Hepatocyte (in vitro differentiated cells): ENCODE measurements at regions not wholly inside any gene's neighbourhood (a gene's known extent, or its start where the extent isn't known, plus 50 kb on each side); places are given as distances from the start of the nearest gene placed in this dataset.

Experiments used
- DNase-seq: peaks from one replicate; pipeline ENCODE4 v3.0.0-alpha.2; 2016; ENCODE audit warnings: low spot score
- H2AFZ ChIP-seq: fragments of 200-600 bp; sonication (generic); 2 replicates; pipeline ENCODE4 v1.6.0; 2016; ENCODE audit warnings: antibody characterized with exemption, mild to moderate bottlenecking
- H3K27ac ChIP-seq: fragments of 200-600 bp; sonication (generic); 2 replicates; pipeline ENCODE4 v1.5.1; 2016; ENCODE audit warnings: mild to moderate bottlenecking
- H3K27me3 ChIP-seq: fragments of 200-600 bp; sonication (generic); 2 replicates; pipeline ENCODE4 v1.6.1; 2016
- H3K36me3 ChIP-seq: fragments of 200-600 bp; sonication (generic); replicated peaks from 2 replicates; pipeline ENCODE4 v1.5.1; 2016; ENCODE audit warnings: low read depth; ENCODE audit not compliant: insufficient read depth
- H3K4me1 ChIP-seq: fragments of 200-600 bp; sonication (generic); 2 replicates; pipeline ENCODE4 v1.5.1; 2016; ENCODE audit warnings: mild to moderate bottlenecking, moderate library complexity; ENCODE audit not compliant: insufficient read depth
- H3K4me2 ChIP-seq: fragments of 200-600 bp; sonication (generic); 2 replicates; pipeline ENCODE4 v1.6.0; 2016
- H3K4me3 ChIP-seq: fragments of 200-600 bp; sonication (generic); 2 replicates; pipeline ENCODE4 v1.5.1; 2016; ENCODE audit warnings: mild to moderate bottlenecking
- H3K79me2 ChIP-seq: fragments of 200-600 bp; sonication (generic); 2 replicates; pipeline ENCODE4 v1.6.0; 2017; ENCODE audit warnings: mild to moderate bottlenecking
- H3K9me2 ChIP-seq: fragments of 200-600 bp; sonication (generic); replicated peaks from 2 replicates; pipeline ENCODE4 v1.6.0; 2017; ENCODE audit warnings: mild to moderate bottlenecking; ENCODE audit not compliant: insufficient read depth
- H3K9me3 ChIP-seq: fragments of 200-600 bp; sonication (generic); 2 replicates; pipeline ENCODE4 v1.5.1; 2016; ENCODE audit warnings: low read depth, mild to moderate bottlenecking
- H4K20me1 ChIP-seq: fragments of 200-600 bp; sonication (generic); 2 replicates; pipeline ENCODE4 v1.6.0; 2016; ENCODE audit warnings: mild to moderate bottlenecking; ENCODE audit not compliant: insufficient read depth, poor library complexity, severe bottlenecking
- EZH2 ChIP-seq: fragments of 200-600 bp; sonication (generic); IDR thresholded peaks from 2 replicates; pipeline ENCODE4 v1.6.1; 2016; ENCODE audit warnings: antibody characterized with exemption, mild to moderate bottlenecking, borderline replicate concordance
- EZH2phosphoT487 ChIP-seq: fragments of 200-600 bp; sonication (generic); IDR thresholded peaks from one replicate; pipeline ENCODE4 v1.6.1; 2018; ENCODE audit warnings: antibody characterized with exemption, mild to moderate bottlenecking, low read depth, moderate library complexity; ENCODE audit not compliant: unreplicated experiment, severe bottlenecking
- WGBS: methylation state at CpG from one replicate; pipeline ENCODE4 v1.1.6; 2016; ENCODE audit warnings: low lambda C conversion rate; ENCODE audit errors: missing lambda C conversion rate; 5-methylcytosine and 5-hydroxymethylcytosine counted together
- TF ChIP-seq, protein P1 (sequence below): fragments of 200-600 bp; sonication (generic); IDR thresholded peaks from 2 replicates; pipeline ENCODE4 v1.5.1; 2016; ENCODE audit warnings: antibody characterized with exemption, mild to moderate bottlenecking; ENCODE audit not compliant: poor library complexity

DNA sequence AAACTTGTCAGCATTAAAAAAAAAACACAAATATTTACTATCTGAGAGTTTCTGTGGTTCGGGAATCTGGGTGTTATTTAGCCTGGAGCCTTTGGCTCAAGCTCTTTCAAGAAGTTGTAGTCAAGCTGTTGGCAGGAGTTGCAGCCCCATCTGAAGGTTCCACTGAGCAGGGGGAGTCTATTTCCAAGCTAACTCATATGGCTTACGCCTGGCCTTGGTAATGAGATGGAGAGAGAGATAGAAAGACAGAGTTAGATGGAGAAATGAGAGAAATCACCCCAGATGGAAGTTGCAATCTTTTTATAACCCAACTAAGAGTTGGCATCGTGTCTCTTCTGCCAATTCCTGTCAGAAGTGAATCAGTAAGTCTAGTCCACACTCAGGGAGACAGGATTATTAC lies 1075.2 kb upstream of the SEMA6A start:
- H3K4me1 ChIP-seq = no peaks in the 10 kb centered on the region
- H3K27me3 ChIP-seq = no peaks in the 10 kb centered on the region
- TF ChIP-seq EZH2phosphoT487 (no peak), EZH2 (no peak)
- TF ChIP-seq, protein P1, sequence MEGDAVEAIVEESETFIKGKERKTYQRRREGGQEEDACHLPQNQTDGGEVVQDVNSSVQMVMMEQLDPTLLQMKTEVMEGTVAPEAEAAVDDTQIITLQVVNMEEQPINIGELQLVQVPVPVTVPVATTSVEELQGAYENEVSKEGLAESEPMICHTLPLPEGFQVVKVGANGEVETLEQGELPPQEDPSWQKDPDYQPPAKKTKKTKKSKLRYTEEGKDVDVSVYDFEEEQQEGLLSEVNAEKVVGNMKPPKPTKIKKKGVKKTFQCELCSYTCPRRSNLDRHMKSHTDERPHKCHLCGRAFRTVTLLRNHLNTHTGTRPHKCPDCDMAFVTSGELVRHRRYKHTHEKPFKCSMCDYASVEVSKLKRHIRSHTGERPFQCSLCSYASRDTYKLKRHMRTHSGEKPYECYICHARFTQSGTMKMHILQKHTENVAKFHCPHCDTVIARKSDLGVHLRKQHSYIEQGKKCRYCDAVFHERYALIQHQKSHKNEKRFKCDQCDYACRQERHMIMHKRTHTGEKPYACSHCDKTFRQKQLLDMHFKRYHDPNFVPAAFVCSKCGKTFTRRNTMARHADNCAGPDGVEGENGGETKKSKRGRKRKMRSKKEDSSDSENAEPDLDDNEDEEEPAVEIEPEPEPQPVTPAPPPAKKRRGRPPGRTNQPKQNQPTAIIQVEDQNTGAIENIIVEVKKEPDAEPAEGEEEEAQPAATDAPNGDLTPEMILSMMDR = no peak
- no peak overlapping the region for H3K4me3 ChIP-seq
- H2AFZ ChIP-seq = no peak overlapping the region
- no peaks in the 10 kb centered on the region for H3K36me3 ChIP-seq
- 76% methylated on average over 3 of the region's 3 CpGs for WGBS
- H3K27ac ChIP-seq = no peak overlapping the region
- no peak overlapping the region for H3K4me2 ChIP-seq
- DNase-seq = no peak
- H3K9me2 ChIP-seq = no peaks in the 10 kb centered on the region
- no peaks in the 10 kb centered on the region for H4K20me1 ChIP-seq
- no peaks in the 10 kb centered on the region for H3K79me2 ChIP-seq
- H3K9me3 ChIP-seq = no peaks in the 10 kb centered on the region

DNA sequence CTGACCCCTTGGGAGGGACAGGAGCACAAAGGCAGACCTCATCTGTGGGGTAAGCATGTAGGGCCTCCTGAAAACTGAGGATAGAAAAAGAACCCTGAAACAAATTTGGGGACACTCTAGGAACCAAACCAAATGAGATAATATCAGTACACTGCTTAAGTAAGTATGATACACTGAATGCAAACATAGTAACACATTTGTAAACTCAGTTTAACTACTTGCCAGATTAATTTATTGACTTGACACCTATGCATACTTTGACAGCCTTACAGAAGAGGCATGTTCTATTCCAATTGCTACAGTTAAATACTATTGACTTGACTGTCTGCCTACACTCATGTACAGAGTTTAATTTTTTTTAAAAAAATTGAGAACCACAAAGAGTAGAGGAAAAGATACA lies 1070.8 kb upstream of the SEMA6A start:
- Histone ChIP-seq H3K4me2 (no peak overlapping the region), H3K4me1 (no peaks in the 10 kb centered on the region), H3K79me2 (no peaks in the 10 kb centered on the region), H3K36me3 (no peaks in the 10 kb centered on the region), H3K9me3 (no peaks in the 10 kb centered on the region), H2AFZ (no peak overlapping the region), H3K27me3 (no peaks in the 10 kb centered on the region), H3K9me2 (no peaks in the 10 kb centered on the region), H3K27ac (no peak overlapping the region), H4K20me1 (no peaks in the 10 kb centered on the region), H3K4me3 (no peak overlapping the region)
- no peak for DNase-seq
- TF ChIP-seq EZH2phosphoT487 (no peak), EZH2 (no peak)
- TF ChIP-seq, protein P1 = no peak

DNA sequence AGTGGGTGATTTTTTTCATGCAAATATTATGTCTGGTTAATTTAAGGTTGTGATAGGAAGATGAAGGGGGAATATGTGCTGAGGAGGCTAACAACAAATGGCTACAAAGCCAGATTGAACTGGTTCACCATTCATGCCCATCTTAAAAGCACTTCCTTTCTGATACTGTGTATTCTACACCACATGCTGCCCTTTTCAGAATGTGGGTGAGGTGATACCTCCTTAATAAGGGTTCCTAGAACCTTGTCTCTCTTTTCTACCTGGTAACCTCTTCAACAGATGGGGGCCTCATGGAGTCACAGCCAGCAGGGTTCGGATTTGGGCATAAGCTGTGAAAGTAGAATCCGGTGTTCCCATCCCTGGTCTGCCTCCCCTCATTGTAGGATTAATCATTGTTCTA lies 1064.0 kb upstream of the SEMA6A start:
- H3K36me3 ChIP-seq = no peaks in the 10 kb centered on the region
- TF ChIP-seq EZH2phosphoT487 (no peak), EZH2 (no peak)
- TF ChIP-seq, protein P1 = no peak
- H3K4me3 ChIP-seq = no peak overlapping the region
- no peak for DNase-seq
- H3K27ac ChIP-seq = no peak overlapping the region
- no peaks in the 10 kb centered on the region for H3K79me2 ChIP-seq
- WGBS = 62% methylated on average over 2 of the region's 2 CpGs
- H3K4me1 ChIP-seq = no peaks in the 10 kb centered on the region
- H2AFZ ChIP-seq = no peak overlapping the region
- H3K4me2 ChIP-seq = no peak overlapping the region
- no peaks in the 10 kb centered on the region for H4K20me1 ChIP-seq
- no peaks in the 10 kb centered on the region for H3K9me3 ChIP-seq
- no peaks in the 10 kb centered on the region for H3K9me2 ChIP-seq
- no peaks in the 10 kb centered on the region for H3K27me3 ChIP-seq

DNA sequence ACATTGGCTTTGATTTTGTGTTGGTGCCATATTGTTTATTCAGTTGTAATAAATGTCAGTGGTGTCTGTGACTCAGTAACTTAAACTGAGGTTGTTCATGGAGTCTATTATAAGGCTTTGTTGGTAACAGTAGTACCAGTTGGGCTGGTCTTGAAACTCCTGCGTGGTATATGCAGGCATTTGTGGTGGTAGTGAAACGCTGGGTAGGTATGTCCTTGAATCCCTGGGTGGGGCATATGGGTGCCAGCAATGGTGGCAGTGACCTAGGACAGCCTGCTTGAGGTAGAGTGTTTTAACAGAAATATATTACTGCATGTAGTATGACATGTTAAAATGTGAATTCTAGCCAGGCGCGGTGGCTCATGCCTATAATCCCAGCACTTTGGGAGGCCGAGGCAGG lies 1058.5 kb upstream of the SEMA6A start:
- 95% methylated on average over 5 of the region's 5 CpGs for WGBS
- no peaks in the 10 kb centered on the region for H3K79me2 ChIP-seq
- no peak overlapping the region for H2AFZ ChIP-seq
- TF ChIP-seq EZH2phosphoT487 (no peak), EZH2 (no peak)
- TF ChIP-seq, protein P1 = no peak
- no peak for DNase-seq
- no peak overlapping the region for H3K27ac ChIP-seq
- H3K4me3 ChIP-seq = no peak overlapping the region
- no peaks in the 10 kb centered on the region for H3K27me3 ChIP-seq
- no peaks in the 10 kb centered on the region for H4K20me1 ChIP-seq
- H3K4me1 ChIP-seq = no peaks in the 10 kb centered on the region
- H3K9me2 ChIP-seq = no peaks in the 10 kb centered on the region
- H3K9me3 ChIP-seq = no peaks in the 10 kb centered on the region
- no peak overlapping the region for H3K4me2 ChIP-seq
- H3K36me3 ChIP-seq = no peaks in the 10 kb centered on the region
